ENCODE measurements at regions not wholly inside any gene's neighbourhood (a gene's known extent, or its start where the extent isn't known, plus 50 kb on each side); places are given as distances from the start of the nearest gene placed in this dataset.

- Histone ChIP-seq H3K27me3 (no peaks in the 10 kb centered on the region), H3K9me3 (peaks cover 0 to 16% (median 2%) of the 10 kb centered on the region in 4 donors), H3K27ac (replicated peaks in 1 of 4) (no peak overlapping the region), H3K36me3 (no peaks in the 10 kb centered on the region), H3K4me1 (no peaks in the 10 kb centered on the region), H3K4me3 (no peak overlapping the region)
- WGBS = 71% methylated on average over 1 of the region's 1 CpG
- DNase-seq (ENCODE audit: extremely low spot score) = no peak
- intact Hi-C loops (cut with DNase I) = no loop called here
- TF ChIP-seq POLR2A (IDR thresholded peaks at IDR 0.05; ENCODE audit: low read depth) (no peak), POLR2AphosphoS5 (IDR thresholded peaks at IDR 0.05) (no peak), EP300 (IDR thresholded peaks at IDR 0.05) (no peak)
- TF ChIP-seq, protein P1, sequence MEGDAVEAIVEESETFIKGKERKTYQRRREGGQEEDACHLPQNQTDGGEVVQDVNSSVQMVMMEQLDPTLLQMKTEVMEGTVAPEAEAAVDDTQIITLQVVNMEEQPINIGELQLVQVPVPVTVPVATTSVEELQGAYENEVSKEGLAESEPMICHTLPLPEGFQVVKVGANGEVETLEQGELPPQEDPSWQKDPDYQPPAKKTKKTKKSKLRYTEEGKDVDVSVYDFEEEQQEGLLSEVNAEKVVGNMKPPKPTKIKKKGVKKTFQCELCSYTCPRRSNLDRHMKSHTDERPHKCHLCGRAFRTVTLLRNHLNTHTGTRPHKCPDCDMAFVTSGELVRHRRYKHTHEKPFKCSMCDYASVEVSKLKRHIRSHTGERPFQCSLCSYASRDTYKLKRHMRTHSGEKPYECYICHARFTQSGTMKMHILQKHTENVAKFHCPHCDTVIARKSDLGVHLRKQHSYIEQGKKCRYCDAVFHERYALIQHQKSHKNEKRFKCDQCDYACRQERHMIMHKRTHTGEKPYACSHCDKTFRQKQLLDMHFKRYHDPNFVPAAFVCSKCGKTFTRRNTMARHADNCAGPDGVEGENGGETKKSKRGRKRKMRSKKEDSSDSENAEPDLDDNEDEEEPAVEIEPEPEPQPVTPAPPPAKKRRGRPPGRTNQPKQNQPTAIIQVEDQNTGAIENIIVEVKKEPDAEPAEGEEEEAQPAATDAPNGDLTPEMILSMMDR (IDR thresholded peaks at IDR 0.05) = no peak
These were observed 326.0 kb downstream of the NPR3 start for GRCh38 chr5:33037076-33037475.

DNA sequence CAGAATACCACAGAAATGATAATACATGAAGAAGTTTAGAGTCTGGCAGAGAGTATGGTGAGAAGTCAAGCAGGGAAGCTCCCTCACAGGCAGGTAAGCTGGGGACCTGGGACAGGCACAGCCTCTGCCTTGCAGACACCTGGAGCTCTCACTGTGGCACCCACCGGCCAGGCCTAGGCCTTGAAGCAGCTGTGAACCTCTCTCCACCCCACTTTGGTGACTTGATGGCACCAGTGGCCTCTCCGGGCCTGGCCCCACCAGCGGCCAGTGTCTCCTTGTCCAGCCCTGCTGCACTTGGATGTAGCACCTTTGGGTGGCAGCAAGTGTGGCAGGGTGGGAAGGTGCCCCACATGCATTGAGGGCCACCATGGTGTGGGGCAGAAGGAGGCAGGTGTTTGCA is 330.5 kb downstream of the NPR3 start:
- no peaks in the 10 kb centered on the region for H3K4me1 ChIP-seq
- H3K27ac ChIP-seq (replicated peaks in 1 of 4) = no peak overlapping the region
- 85% methylated on average over 3 of the region's 3 CpGs for WGBS
- no peak overlapping the region for H3K4me3 ChIP-seq
- peaks cover 0 to 16% (median 2%) of the 10 kb centered on the region in 4 donors for H3K9me3 ChIP-seq
- no peak for TF ChIP-seq POLR2AphosphoS5 (IDR thresholded peaks at IDR 0.05)
- TF ChIP-seq, protein P1 (IDR thresholded peaks at IDR 0.05) = no peak
- TF ChIP-seq EP300 (IDR thresholded peaks at IDR 0.05) = no peak
- TF ChIP-seq POLR2A (IDR thresholded peaks at IDR 0.05; ENCODE audit: low read depth) = no peak
- intact Hi-C loops (cut with DNase I) = no loop called here
- no peaks in the 10 kb centered on the region for H3K27me3 ChIP-seq
- DNase-seq (ENCODE audit: extremely low spot score) = no peak
- no peaks in the 10 kb centered on the region for H3K36me3 ChIP-seq

DNA sequence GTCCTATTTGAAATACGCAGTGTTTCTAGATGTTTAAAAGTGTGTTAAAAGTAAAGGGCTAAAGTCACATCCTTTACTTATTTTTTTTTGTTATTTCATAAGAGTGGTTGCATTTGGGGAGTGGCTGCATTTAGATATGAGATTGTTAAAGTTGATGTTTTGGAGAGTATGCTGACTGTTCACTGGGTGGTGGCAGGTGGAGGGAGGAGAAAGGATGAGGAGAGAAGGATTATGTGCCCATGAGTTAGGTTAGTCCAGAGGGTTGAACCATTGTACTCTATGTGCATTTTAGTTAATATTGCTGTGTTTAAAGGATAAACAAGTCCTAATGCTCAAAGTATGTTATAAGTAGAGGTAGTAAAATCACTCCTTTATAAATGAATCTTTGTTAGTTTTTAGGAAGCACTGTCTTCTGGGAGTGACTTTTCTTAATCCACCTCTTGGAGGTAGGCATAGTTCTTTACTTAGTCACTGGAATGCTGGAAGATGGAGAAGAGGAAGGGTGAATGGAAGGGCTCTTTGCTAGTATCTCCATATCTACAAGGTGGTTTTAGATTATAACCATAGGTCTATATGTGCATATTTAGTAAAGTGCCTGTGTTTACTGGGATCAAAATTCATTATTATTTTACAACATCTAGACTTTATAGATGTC is 332.3 kb downstream of the NPR3 start:
- DNase-seq (ENCODE audit: extremely low spot score) = no peak
- Histone ChIP-seq H3K27ac (replicated peaks in 1 of 4) (no peak overlapping the region), H3K4me3 (no peak overlapping the region), H3K9me3 (peaks cover 0 to 16% (median 2%) of the 10 kb centered on the region in 4 donors), H3K27me3 (no peaks in the 10 kb centered on the region), H3K4me1 (no peaks in the 10 kb centered on the region), H3K36me3 (no peaks in the 10 kb centered on the region)
- WGBS = 94% methylated on average over 1 of the region's 1 CpG
- intact Hi-C loops (cut with DNase I) = no loop called here
- no peak for TF ChIP-seq POLR2AphosphoS5 (IDR thresholded peaks at IDR 0.05)
- TF ChIP-seq POLR2A (IDR thresholded peaks at IDR 0.05; ENCODE audit: low read depth) = no peak
- TF ChIP-seq, protein P1 (IDR thresholded peaks at IDR 0.05) = no peak
- no peak for TF ChIP-seq EP300 (IDR thresholded peaks at IDR 0.05)

DNA sequence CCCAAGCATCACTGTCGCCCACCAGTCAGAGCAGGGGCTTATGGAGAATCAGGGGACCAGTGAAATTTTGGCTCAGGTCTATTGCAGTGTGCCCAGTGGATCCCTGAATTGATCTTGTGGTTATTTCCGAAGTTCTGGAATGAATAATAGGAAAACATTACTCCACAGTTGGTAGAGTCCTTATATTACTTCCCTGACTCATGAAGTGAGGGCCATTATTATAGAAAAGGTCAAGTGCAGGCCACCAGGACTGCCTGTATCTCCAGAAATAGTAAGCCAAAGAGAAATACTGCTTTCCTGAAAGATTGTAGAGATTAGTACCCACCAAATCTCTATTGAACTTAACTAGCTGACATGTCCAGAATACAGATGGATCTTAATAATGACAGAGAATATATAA is 335.0 kb downstream of the NPR3 start:
- Histone ChIP-seq H3K9me3 (peaks cover 0 to 7% (median 1%) of the 10 kb centered on the region in 4 donors), H3K36me3 (no peaks in the 10 kb centered on the region), H3K4me1 (no peaks in the 10 kb centered on the region), H3K4me3 (no peak overlapping the region), H3K27me3 (no peaks in the 10 kb centered on the region), H3K27ac (replicated peaks in 1 of 4) (no peak overlapping the region)
- WGBS = 85% methylated on average over 2 of the region's 2 CpGs
- DNase-seq (ENCODE audit: extremely low spot score) = no peak
- intact Hi-C loops (cut with DNase I) = no loop called here
- TF ChIP-seq, protein P1 (IDR thresholded peaks at IDR 0.05) = no peak
- TF ChIP-seq POLR2AphosphoS5 (IDR thresholded peaks at IDR 0.05) = no peak
- TF ChIP-seq POLR2A (IDR thresholded peaks at IDR 0.05; ENCODE audit: low read depth) = no peak
- no peak for TF ChIP-seq EP300 (IDR thresholded peaks at IDR 0.05)

GRCh38 chr5:33048315-33048714 is 337.2 kb downstream of the NPR3 start:
- H3K36me3 ChIP-seq = no peaks in the 10 kb centered on the region
- H3K27ac ChIP-seq (replicated peaks in 1 of 4) = no peak overlapping the region
- H3K27me3 ChIP-seq = no peaks in the 10 kb centered on the region
- DNase-seq (ENCODE audit: extremely low spot score) = no peak
- H3K9me3 ChIP-seq = no peaks in the 10 kb centered on the region
- H3K4me1 ChIP-seq = no peaks in the 10 kb centered on the region
- no peak for TF ChIP-seq EP300 (IDR thresholded peaks at IDR 0.05)
- no peak for TF ChIP-seq POLR2AphosphoS5 (IDR thresholded peaks at IDR 0.05)
- no peak for TF ChIP-seq POLR2A (IDR thresholded peaks at IDR 0.05; ENCODE audit: low read depth)
- TF ChIP-seq, protein P1 (IDR thresholded peaks at IDR 0.05) = no peak
- no peak overlapping the region for H3K4me3 ChIP-seq
- 89% methylated on average over 3 of the region's 3 CpGs for WGBS
- intact Hi-C loops (cut with DNase I) = no loop called here

All from esophagus muscularis mucosa (tissue), 4 donors.